Neural cell (in vitro differentiated cells): ENCODE measurements at regions not wholly inside any gene's neighbourhood (a gene's known extent, or its start where the extent isn't known, plus 50 kb on each side); places are given as distances from the start of the nearest gene placed in this dataset.

ENCODE experiments used
- H2AFZ ChIP-seq: fragments of 200-600, 300-800 bp; sonication (generic), shearing (Covaris generic); 2 replicates; pipeline ENCODE4 v1.6.0; 2014; ENCODE audit warnings: low read depth, mild to moderate bottlenecking, antibody characterized with exemption, low read length, moderate library complexity
- H3F3A ChIP-seq: fragments of 200-600 bp; shearing (Covaris generic); 2 replicates; pipeline ENCODE4 v1.6.1; 2016; ENCODE audit warnings: mild to moderate bottlenecking, moderate library complexity, mixed read lengths, antibody characterized with exemption, low read length; ENCODE audit not compliant: insufficient read depth, poor library complexity, severe bottlenecking
- H3K27ac ChIP-seq: fragments of 200-600, 300-800 bp; sonication (generic), shearing (Covaris generic); 2 replicates; pipeline ENCODE4 v1.5.1; 2014; ENCODE audit warnings: mild to moderate bottlenecking, low read length, moderate library complexity
- H3K27me3 ChIP-seq: fragments of 300-800, 200-600 bp; sonication (generic), shearing (Covaris generic); 2 replicates; pipeline ENCODE4 v1.6.0; 2014; ENCODE audit warnings: mild to moderate bottlenecking, low read depth, low read length, moderate library complexity; ENCODE audit not compliant: insufficient read depth
- H3K36me3 ChIP-seq: fragments of 300-800, 200-600 bp; sonication (generic), shearing (Covaris generic); 2 replicates; pipeline ENCODE4 v1.5.1; 2014; ENCODE audit warnings: mild to moderate bottlenecking, antibody characterized with exemption, low read length, moderate library complexity; ENCODE audit not compliant: insufficient read depth
- H3K4me2 ChIP-seq: fragments of 300-800, 200-600 bp; sonication (generic), shearing (Covaris generic); 2 replicates; pipeline ENCODE4 v1.6.0; 2014; ENCODE audit warnings: mild to moderate bottlenecking, low read length
- H3K4me3 ChIP-seq: fragments of 300-800, 200-600 bp; sonication (generic), shearing (Covaris generic); 2 replicates; pipeline ENCODE4 v1.5.1; 2014; ENCODE audit warnings: mild to moderate bottlenecking, low read length, moderate library complexity
- H3K79me2 ChIP-seq: fragments of 200-600 bp; shearing (Covaris generic); replicated peaks from 2 replicates; pipeline ENCODE4 v1.6.0; 2014; ENCODE audit warnings: mild to moderate bottlenecking, low read length, moderate library complexity; ENCODE audit not compliant: insufficient read depth
- H3K9ac ChIP-seq: fragments of 300-800, 200-600 bp; sonication (generic), shearing (Covaris generic); 2 replicates; pipeline ENCODE4 v1.6.1; 2016; ENCODE audit warnings: mild to moderate bottlenecking, low read length, mixed read lengths
- H3K9me2 ChIP-seq: fragments of 200-600 bp; shearing (Covaris generic); 2 replicates; pipeline ENCODE4 v1.6.1; 2016; ENCODE audit warnings: mild to moderate bottlenecking, low read length, mixed read lengths; ENCODE audit not compliant: insufficient read depth
- H3K9me3 ChIP-seq: fragments of 200-600, 300-800 bp; sonication (generic), shearing (Covaris generic); 2 replicates; pipeline ENCODE4 v1.6.1; 2016; ENCODE audit warnings: mild to moderate bottlenecking, mixed run types, low read length, moderate library complexity, mixed read lengths
- H4K20me1 ChIP-seq: fragments of 200-600 bp; shearing (Covaris generic); 2 replicates; pipeline ENCODE4 v1.6.1; 2016; ENCODE audit warnings: mild to moderate bottlenecking, mixed run types; ENCODE audit not compliant: insufficient read depth
- EP300 ChIP-seq: fragments of 450-650 bp; conservative IDR thresholded peaks from 2 replicates; pipeline ENCODE4 v1.6.1; 2014; ENCODE audit warnings: antibody characterized with exemption, mild to moderate bottlenecking, moderate library complexity; ENCODE audit not compliant: poor library complexity, severe bottlenecking
- EZH2 ChIP-seq: fragments of 200-600, 300-800 bp; shearing (Covaris generic), sonication (generic); IDR thresholded peaks from 2 replicates; pipeline ENCODE4 v1.6.1; 2014; ENCODE audit warnings: antibody characterized with exemption, low read length, borderline replicate concordance, mild to moderate bottlenecking; ENCODE audit not compliant: insufficient read depth, poor library complexity, severe bottlenecking
- MXI1 ChIP-seq: fragments of 450-650 bp; conservative IDR thresholded peaks from 2 replicates; pipeline ENCODE4 v1.6.1; 2014; ENCODE audit warnings: antibody characterized with exemption, mild to moderate bottlenecking; ENCODE audit not compliant: poor library complexity, severe bottlenecking
- POLR2AphosphoS5 ChIP-seq: IDR thresholded peaks from 2 replicates; pipeline ENCODE4 v1.6.1; 2012
- RAD21 ChIP-seq: fragments of 450-650 bp; conservative IDR thresholded peaks from 2 replicates; pipeline ENCODE4 v1.6.1; 2014; ENCODE audit warnings: antibody characterized with exemption, mild to moderate bottlenecking, moderate library complexity
- REST ChIP-seq: IDR thresholded peaks from 2 replicates; pipeline ENCODE4 v1.6.1; 2012; ENCODE audit warnings: borderline replicate concordance
- SMC3 ChIP-seq: fragments of 450-650 bp; conservative IDR thresholded peaks from 2 replicates; pipeline ENCODE4 v1.6.1; 2014; ENCODE audit warnings: antibody characterized with exemption, mild to moderate bottlenecking, moderate library complexity; ENCODE audit not compliant: poor library complexity
- TAF1 ChIP-seq: IDR thresholded peaks from 2 replicates; pipeline ENCODE4 v1.6.1; 2012; ENCODE audit warnings: low read depth
- TF ChIP-seq, protein P1 (sequence below): fragments of 450-650 bp; IDR thresholded peaks from 2 replicates; pipeline ENCODE4 v1.5.1; 2014; ENCODE audit warnings: antibody characterized with exemption, mild to moderate bottlenecking, moderate library complexity; ENCODE audit not compliant: poor library complexity, severe bottlenecking

DNA sequence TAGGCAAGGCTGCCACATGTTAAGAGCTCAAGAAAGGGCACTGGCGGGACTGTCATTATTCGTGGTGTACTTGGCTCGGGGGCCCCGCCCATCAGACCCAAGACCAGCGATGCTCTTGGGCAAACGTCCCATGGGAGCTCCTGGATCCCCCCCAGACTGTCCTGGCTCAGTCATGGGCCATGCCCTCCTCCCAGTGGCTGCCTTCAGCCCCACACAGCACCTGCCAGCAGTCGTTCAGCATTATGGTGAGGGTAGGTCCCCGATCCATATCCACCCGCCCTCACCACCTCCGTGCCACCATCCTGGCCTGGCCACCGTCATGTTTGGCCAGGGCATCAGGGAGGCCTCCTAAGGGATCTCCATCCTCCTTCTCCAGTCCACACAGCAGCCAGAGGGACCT lies 51.4 kb upstream of the IQSEC1 start:
- H3F3A ChIP-seq = no peaks in the 10 kb centered on the region
- no peaks in the 10 kb centered on the region for H4K20me1 ChIP-seq
- H3K9ac ChIP-seq = no peak overlapping the region

DNA sequence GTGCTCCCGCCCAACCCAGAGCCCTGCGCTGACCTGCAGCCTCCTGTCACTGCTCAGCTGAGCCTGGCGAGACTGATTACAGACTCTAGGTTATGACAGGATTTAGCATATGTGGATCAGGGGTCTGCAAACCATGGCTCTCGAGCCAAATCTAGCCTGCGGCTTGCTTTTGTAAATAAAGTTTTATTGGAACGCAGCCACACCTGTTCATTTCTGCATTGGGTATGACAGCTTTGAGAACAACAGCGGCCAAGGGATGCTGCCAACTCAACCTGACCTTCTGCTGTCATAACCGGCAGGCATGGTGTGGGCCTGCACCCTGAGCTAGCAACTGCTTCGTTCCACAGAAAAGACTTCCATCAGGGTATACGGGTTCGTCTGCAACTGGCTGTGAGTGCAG lies 50.5 kb upstream of the IQSEC1 start:
- Histone ChIP-seq H3K27me3 (no peaks in the 10 kb centered on the region), H3K4me3 (no peak overlapping the region), H3K79me2 (no peaks in the 10 kb centered on the region), H4K20me1 (no peaks in the 10 kb centered on the region), H3K36me3 (no peaks in the 10 kb centered on the region), H3K27ac (no peak overlapping the region), H3F3A (no peaks in the 10 kb centered on the region), H3K4me2 (no peak overlapping the region), H3K9me2 (no peaks in the 10 kb centered on the region), H3K9me3 (no peaks in the 10 kb centered on the region), H3K9ac (no peak overlapping the region), H2AFZ (no peak overlapping the region)
- TF ChIP-seq SMC3 (no peak), RAD21 (no peak), EP300 (no peak), TAF1 (no peak), POLR2AphosphoS5 (no peak), EZH2 (no peak), MXI1 (no peak), REST (no peak)
- TF ChIP-seq, protein P1, sequence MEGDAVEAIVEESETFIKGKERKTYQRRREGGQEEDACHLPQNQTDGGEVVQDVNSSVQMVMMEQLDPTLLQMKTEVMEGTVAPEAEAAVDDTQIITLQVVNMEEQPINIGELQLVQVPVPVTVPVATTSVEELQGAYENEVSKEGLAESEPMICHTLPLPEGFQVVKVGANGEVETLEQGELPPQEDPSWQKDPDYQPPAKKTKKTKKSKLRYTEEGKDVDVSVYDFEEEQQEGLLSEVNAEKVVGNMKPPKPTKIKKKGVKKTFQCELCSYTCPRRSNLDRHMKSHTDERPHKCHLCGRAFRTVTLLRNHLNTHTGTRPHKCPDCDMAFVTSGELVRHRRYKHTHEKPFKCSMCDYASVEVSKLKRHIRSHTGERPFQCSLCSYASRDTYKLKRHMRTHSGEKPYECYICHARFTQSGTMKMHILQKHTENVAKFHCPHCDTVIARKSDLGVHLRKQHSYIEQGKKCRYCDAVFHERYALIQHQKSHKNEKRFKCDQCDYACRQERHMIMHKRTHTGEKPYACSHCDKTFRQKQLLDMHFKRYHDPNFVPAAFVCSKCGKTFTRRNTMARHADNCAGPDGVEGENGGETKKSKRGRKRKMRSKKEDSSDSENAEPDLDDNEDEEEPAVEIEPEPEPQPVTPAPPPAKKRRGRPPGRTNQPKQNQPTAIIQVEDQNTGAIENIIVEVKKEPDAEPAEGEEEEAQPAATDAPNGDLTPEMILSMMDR = no peak

More for the DNA sequence above, 51.4 kb upstream of the IQSEC1 start:
- H3K9me2 ChIP-seq = no peaks in the 10 kb centered on the region
- H3K79me2 ChIP-seq = no peaks in the 10 kb centered on the region
- H3K4me2 ChIP-seq = no peak overlapping the region
- H2AFZ ChIP-seq = no peak overlapping the region
- no peak overlapping the region for H3K4me3 ChIP-seq
- H3K27me3 ChIP-seq = no peaks in the 10 kb centered on the region
- TF ChIP-seq MXI1 (no peak), RAD21 (no peak), TAF1 (no peak), SMC3 (no peak), POLR2AphosphoS5 (no peak), EP300 (no peak), EZH2 (no peak), REST (no peak)
- TF ChIP-seq, protein P1 = no peak
- H3K9me3 ChIP-seq = no peaks in the 10 kb centered on the region
- no peak overlapping the region for H3K27ac ChIP-seq
- H3K36me3 ChIP-seq = no peaks in the 10 kb centered on the region
